CD14-positive monocyte (primary cell): ENCODE measurements at regions not wholly inside any gene's neighbourhood (a gene's known extent, or its start where the extent isn't known, plus 50 kb on each side); places are given as distances from the start of the nearest gene placed in this dataset.

Source experiments
- DNase-seq, 3 donors: peaks; one replicate each; pipeline ENCODE4 v3.0.0-alpha.2; 2011 to 2022
- H2AFZ ChIP-seq: 2 replicates; pipeline ENCODE4 v1.6.0; 2012; ENCODE audit warnings: mild to moderate bottlenecking, low read depth, low read length, inconsistent platforms; ENCODE audit not compliant: insufficient read depth, poor library complexity, severe bottlenecking
- H3K27ac ChIP-seq, 2 donors: 1 replicate in 1 of 2; 2 replicates in 1 of 2; pipeline ENCODE4 v1.5.1; 2012 to 2013; ENCODE audit warnings: low read length in 2 of 2, control low read depth in 1 of 2, inconsistent platforms in 1 of 2, low read depth in 1 of 2, mild to moderate bottlenecking in 1 of 2
- H3K27me3 ChIP-seq, 2 donors: one replicate each; pipeline versions ENCODE4 v1.6.0 to v1.6.1; 2011 to 2013; ENCODE audit warnings: low read length in 2 of 2; ENCODE audit not compliant: control insufficient read depth in 2 of 2, insufficient read depth in 2 of 2
- H3K36me3 ChIP-seq, 2 donors: replicated peaks in 1 of 2; 1 replicate in 1 of 2; 2 replicates in 1 of 2; pipeline versions ENCODE4 v1.5.1 to v1.6.1; 2012 to 2013; ENCODE audit warnings: low read length in 2 of 2, control low read depth in 1 of 2, inconsistent platforms in 1 of 2, mild to moderate bottlenecking in 1 of 2; ENCODE audit not compliant: insufficient read depth in 2 of 2, control insufficient read depth in 1 of 2
- H3K4me1 ChIP-seq, 2 donors: 1 replicate in 1 of 2; 2 replicates in 1 of 2; pipeline versions ENCODE4 v1.5.1 to v1.6.1; 2012 to 2013; ENCODE audit warnings: low read length in 2 of 2, control low read depth in 1 of 2, inconsistent platforms in 1 of 2, mild to moderate bottlenecking in 1 of 2, moderate library complexity in 1 of 2; ENCODE audit not compliant: insufficient read depth in 2 of 2, control insufficient read depth in 1 of 2
- H3K4me2 ChIP-seq: replicated peaks from 2 replicates; pipeline ENCODE3; 2012; ENCODE audit warnings: low read length, moderate library complexity, mild to moderate bottlenecking; ENCODE audit not compliant: poor library complexity, severe bottlenecking; ENCODE audit errors: extremely low read depth
- H3K4me3 ChIP-seq, 3 experiments: fragments of 200-600 bp in 1 of 3; sonication (generic) in 1 of 3; replicated peaks in 1 of 3; 1 replicate in 2 of 3; 2 replicates in 1 of 3; pipeline ENCODE4 v1.5.1; 2011 to 2013; ENCODE audit warnings: low read length in 3 of 3, mild to moderate bottlenecking in 3 of 3, control low read depth in 2 of 3, low read depth in 2 of 3, inconsistent platforms in 1 of 3, moderate library complexity in 1 of 3
- H3K79me2 ChIP-seq: 2 replicates; pipeline ENCODE4 v1.6.0; 2012; ENCODE audit warnings: mild to moderate bottlenecking, control low read depth, inconsistent platforms, low read length, moderate library complexity; ENCODE audit not compliant: insufficient read depth
- H3K9ac ChIP-seq: 2 replicates; pipeline ENCODE4 v1.6.0; 2017; ENCODE audit warnings: low read length, mild to moderate bottlenecking; ENCODE audit not compliant: insufficient read depth, poor library complexity, severe bottlenecking
- H3K9me3 ChIP-seq, 2 donors: replicated peaks in 1 of 2; 1 replicate in 1 of 2; 2 replicates in 1 of 2; pipeline versions ENCODE4 v1.5.1 to v1.6.1; 2012 to 2013; ENCODE audit warnings: low read length in 2 of 2, control low read depth in 1 of 2; ENCODE audit not compliant: control insufficient read depth in 1 of 2, insufficient read depth in 1 of 2
- H4K20me1 ChIP-seq: 2 replicates; pipeline ENCODE4 v1.6.0; 2012; ENCODE audit warnings: mild to moderate bottlenecking, low read length, control low read depth, moderate library complexity; ENCODE audit not compliant: insufficient read depth
- H3K27ac Mint-ChIP-seq, 7 donors: one replicate each; pipeline ENCODE4 v1.8.0; 2020; ENCODE audit warnings: mild to moderate bottlenecking in 7 of 7, mixed read lengths in 7 of 7, moderate library complexity in 6 of 7, inconsistent platforms in 2 of 7
- H3K27me3 Mint-ChIP-seq, 3 donors: one replicate each; pipeline ENCODE4 v1.8.0; 2021 to 2022; ENCODE audit warnings: low read depth in 3 of 3, mild to moderate bottlenecking in 3 of 3, mixed read lengths in 3 of 3, moderate library complexity in 3 of 3, inconsistent platforms in 1 of 3
- H3K36me3 Mint-ChIP-seq, 2 donors: one replicate each; pipeline ENCODE4 v1.8.0; 2020; ENCODE audit warnings: mixed read lengths in 2 of 2, inconsistent platforms in 1 of 2, mild to moderate bottlenecking in 1 of 2
- H3K4me1 Mint-ChIP-seq: one replicate; pipeline ENCODE4 v1.8.0; 2020; ENCODE audit warnings: mild to moderate bottlenecking, mixed read lengths
- H3K4me3 Mint-ChIP-seq, 2 donors: one replicate each; pipeline ENCODE4 v1.8.0; 2020; ENCODE audit warnings: mild to moderate bottlenecking in 2 of 2, mixed read lengths in 2 of 2, moderate library complexity in 1 of 2
- H3K9me3 Mint-ChIP-seq, 7 donors: one replicate each; pipeline ENCODE4 v1.8.0; 2020 to 2022; ENCODE audit warnings: mixed read lengths in 7 of 7, mild to moderate bottlenecking in 6 of 7, moderate library complexity in 6 of 7, inconsistent platforms in 2 of 7
- CTCF ChIP-seq: fragments of 200-600 bp; IDR thresholded peaks from one replicate; pipeline ENCODE4 v1.8.0; 2022; ENCODE audit warnings: antibody characterized with exemption, mild to moderate bottlenecking
- WGBS: methylation state at CpG from one replicate; pipeline ENCODE4 v1.1.5; 2013; ENCODE audit warnings: missing lambda C conversion rate; ENCODE audit not compliant: insufficient coverage; 5-methylcytosine and 5-hydroxymethylcytosine counted together
- intact Hi-C, 2 donors: fragments of 100-400 bp; cut with micrococcal nuclease; formaldehyde crosslinking; loops; one replicate each; pipeline versions ENCODE4 v1.15.0 to v1.15.1; 2023

GRCh38 chrX:10818651-10819050 lies 198.3 kb upstream of the MID1 start:
- DNase-seq: no peak
- no peaks in the 10 kb centered on the region for H3K4me1 Mint-ChIP-seq
- no peak overlapping the region for H3K4me3 ChIP-seq
- peaks cover 0 to 6% (median 1%) of the 10 kb centered on the region in 7 donors for H3K9me3 Mint-ChIP-seq
- H3K79me2 ChIP-seq: no peaks in the 10 kb centered on the region
- no peak overlapping the region for H3K9ac ChIP-seq
- no peaks in the 10 kb centered on the region for H3K36me3 Mint-ChIP-seq
- no peak overlapping the region for H3K4me2 ChIP-seq
- H3K36me3 ChIP-seq: no peaks in the 10 kb centered on the region
- intact Hi-C loops: no loop called here
- H3K27me3 ChIP-seq: no peaks in the 10 kb centered on the region
- no peaks in the 10 kb centered on the region for H4K20me1 ChIP-seq
- no peak overlapping the region for H3K4me3 Mint-ChIP-seq
- H3K27ac Mint-ChIP-seq: no peak overlapping the region
- no peak overlapping the region for H3K27ac ChIP-seq
- no peaks in the 10 kb centered on the region for H3K9me3 ChIP-seq
- TF ChIP-seq CTCF: no peak
- peaks cover 0 to 5% (median 1%) of the 10 kb centered on the region in 3 donors for H3K27me3 Mint-ChIP-seq
- H2AFZ ChIP-seq: no peak overlapping the region
- H3K4me1 ChIP-seq: no peaks in the 10 kb centered on the region

- H2AFZ ChIP-seq: no peak overlapping the region
- H3K4me3 ChIP-seq: no peak overlapping the region
- H3K4me1 ChIP-seq: no peaks in the 10 kb centered on the region
- H3K9me3 ChIP-seq: no peaks in the 10 kb centered on the region
- H4K20me1 ChIP-seq: no peaks in the 10 kb centered on the region
- DNase-seq: no peak
- intact Hi-C loops: no loop called here
- no peaks in the 10 kb centered on the region for H3K79me2 ChIP-seq
- H3K4me3 Mint-ChIP-seq: no peak overlapping the region
- no peaks in the 10 kb centered on the region for H3K36me3 Mint-ChIP-seq
- TF ChIP-seq CTCF: no peak
- H3K27me3 Mint-ChIP-seq: peaks cover 0 to 5% (median 1%) of the 10 kb centered on the region in 3 donors
- no peak overlapping the region for H3K9ac ChIP-seq
- peaks cover 0 to 6% (median 1%) of the 10 kb centered on the region in 7 donors for H3K9me3 Mint-ChIP-seq
- WGBS: no CpG with 5 or more reads among the region's 1 CpG
- no peak overlapping the region for H3K27ac Mint-ChIP-seq
- no peak overlapping the region for H3K4me2 ChIP-seq
- H3K27ac ChIP-seq: no peak overlapping the region
- no peaks in the 10 kb centered on the region for H3K27me3 ChIP-seq
- H3K4me1 Mint-ChIP-seq: no peaks in the 10 kb centered on the region
- H3K36me3 ChIP-seq: no peaks in the 10 kb centered on the region
Observed at GRCh38 chrX:10819973-10820372, 199.6 kb upstream of the MID1 start.
